ENCODE measurements at regions not wholly inside any gene's neighbourhood (a gene's known extent, or its start where the extent isn't known, plus 50 kb on each side); places are given as distances from the start of the nearest gene placed in this dataset.
A peak's percentile ranks its signal among the peaks of the same experiment; 100 is the strongest.

GRCh38 chr3:146884721-146885120 lies 279.6 kb upstream of the PLSCR5 start:
- H3K36me3 Mint-ChIP-seq (ENCODE audit: low read depth) = no peaks in the 10 kb centered on the region
- peaks cover 22% of the 10 kb centered on the region for H3K4me1 Mint-ChIP-seq
- TF ChIP-seq, protein P1, sequence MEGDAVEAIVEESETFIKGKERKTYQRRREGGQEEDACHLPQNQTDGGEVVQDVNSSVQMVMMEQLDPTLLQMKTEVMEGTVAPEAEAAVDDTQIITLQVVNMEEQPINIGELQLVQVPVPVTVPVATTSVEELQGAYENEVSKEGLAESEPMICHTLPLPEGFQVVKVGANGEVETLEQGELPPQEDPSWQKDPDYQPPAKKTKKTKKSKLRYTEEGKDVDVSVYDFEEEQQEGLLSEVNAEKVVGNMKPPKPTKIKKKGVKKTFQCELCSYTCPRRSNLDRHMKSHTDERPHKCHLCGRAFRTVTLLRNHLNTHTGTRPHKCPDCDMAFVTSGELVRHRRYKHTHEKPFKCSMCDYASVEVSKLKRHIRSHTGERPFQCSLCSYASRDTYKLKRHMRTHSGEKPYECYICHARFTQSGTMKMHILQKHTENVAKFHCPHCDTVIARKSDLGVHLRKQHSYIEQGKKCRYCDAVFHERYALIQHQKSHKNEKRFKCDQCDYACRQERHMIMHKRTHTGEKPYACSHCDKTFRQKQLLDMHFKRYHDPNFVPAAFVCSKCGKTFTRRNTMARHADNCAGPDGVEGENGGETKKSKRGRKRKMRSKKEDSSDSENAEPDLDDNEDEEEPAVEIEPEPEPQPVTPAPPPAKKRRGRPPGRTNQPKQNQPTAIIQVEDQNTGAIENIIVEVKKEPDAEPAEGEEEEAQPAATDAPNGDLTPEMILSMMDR (IDR thresholded peaks at IDR 0.05; ENCODE audit: unreplicated experiment in 3 of 3) = no peak
- H3K9me3 Mint-ChIP-seq = no peaks in the 10 kb centered on the region
- H3K4me3 Mint-ChIP-seq = no peak overlapping the region
- H3K27ac Mint-ChIP-seq = no peak overlapping the region
- no peaks in the 10 kb centered on the region for H3K27me3 Mint-ChIP-seq (ENCODE audit: low read depth)

DNA sequence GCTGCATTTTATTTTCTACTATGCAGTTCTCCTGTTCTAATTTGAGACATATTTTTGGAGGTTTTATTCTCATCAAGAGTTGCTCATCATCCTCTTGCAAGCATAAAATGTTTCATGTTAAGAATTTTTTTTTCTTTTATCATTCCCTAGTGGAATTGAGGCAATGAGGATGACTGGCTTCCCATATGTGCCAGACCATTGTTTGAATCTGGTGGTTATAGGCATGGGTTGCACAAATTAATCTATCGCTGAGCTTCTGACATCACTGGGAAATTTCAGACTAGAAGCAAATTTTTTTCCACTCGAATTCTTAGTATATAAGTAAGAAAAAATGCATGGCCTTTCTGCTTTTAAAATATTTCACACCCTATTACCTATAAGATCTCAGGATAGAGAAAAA lies 279.1 kb upstream of the PLSCR5 start:
- Mint-ChIP-seq H3K9me3 (no peaks in the 10 kb centered on the region), H3K36me3 (ENCODE audit: low read depth) (no peaks in the 10 kb centered on the region), H3K27ac (no peak overlapping the region), H3K4me1 (peaks cover 22% of the 10 kb centered on the region), H3K4me3 (no peak overlapping the region), H3K27me3 (ENCODE audit: low read depth) (no peaks in the 10 kb centered on the region)
- TF ChIP-seq, protein P1 (IDR thresholded peaks at IDR 0.05; ENCODE audit: unreplicated experiment in 3 of 3) = no peak

DNA sequence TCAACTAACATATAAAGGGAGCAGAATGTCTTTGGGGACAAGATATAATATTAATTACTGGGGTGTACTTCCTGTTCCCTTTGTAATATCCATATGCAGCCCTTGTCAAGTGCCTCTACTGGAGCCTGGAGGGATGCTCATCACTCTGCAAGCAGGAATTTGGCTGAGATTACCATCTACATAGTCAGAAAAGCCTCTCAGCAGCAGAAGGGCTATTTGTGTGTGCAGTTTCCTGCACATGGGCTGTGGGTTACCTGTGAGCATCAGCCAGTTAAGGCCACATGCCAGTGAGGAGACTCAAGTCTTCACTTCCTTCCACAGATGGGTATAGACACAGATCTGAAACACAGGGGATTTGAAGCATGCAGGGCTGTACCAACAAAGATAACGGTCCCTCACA lies 278.1 kb upstream of the PLSCR5 start:
- Mint-ChIP-seq H3K9me3 (no peaks in the 10 kb centered on the region), H3K4me1 (peaks cover 22% of the 10 kb centered on the region), H3K27me3 (ENCODE audit: low read depth) (no peaks in the 10 kb centered on the region), H3K36me3 (ENCODE audit: low read depth) (no peaks in the 10 kb centered on the region), H3K27ac (no peak overlapping the region), H3K4me3 (no peak overlapping the region)
- TF ChIP-seq, protein P1 (IDR thresholded peaks at IDR 0.05; ENCODE audit: unreplicated experiment in 3 of 3) = no peak

DNA sequence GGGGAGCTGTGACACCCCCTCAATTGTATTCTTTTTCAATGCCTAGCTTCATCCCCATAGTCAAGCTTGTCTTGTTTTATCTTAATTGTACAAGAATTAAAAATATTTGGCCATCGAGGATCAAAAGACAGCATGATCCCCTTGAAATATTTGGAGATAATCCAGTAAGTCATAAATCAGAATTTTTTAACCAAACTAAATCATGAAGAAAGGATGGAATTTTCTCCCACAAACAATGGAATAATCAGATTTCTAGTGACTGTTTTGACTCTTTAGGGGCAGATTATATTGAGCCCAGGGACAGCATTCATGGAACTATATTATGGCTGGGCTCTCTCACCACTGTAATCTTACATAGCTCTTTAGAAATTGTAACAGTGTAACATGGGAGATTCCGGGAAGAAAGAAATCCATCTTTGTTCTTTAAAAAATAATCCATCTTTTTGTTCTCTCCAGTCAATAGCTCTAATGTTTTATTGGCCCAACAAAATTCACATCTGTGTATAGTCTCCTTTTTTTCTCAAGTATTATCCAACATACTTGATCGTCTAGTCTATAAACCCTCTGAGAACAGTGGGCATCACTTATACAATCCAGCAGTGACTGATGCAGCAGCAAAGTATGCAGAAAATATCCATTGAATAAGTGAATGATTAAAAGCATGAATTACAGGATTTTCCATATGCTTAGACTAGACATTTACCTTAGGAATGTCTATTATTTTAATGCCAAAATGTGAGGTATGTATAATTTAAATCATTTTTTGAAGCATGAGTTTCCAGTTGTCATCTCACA lies 277.0 kb upstream of the PLSCR5 start:
- Mint-ChIP-seq H3K4me1 (peaks cover 22% of the 10 kb centered on the region), H3K9me3 (no peaks in the 10 kb centered on the region), H3K4me3 (no peak overlapping the region), H3K27me3 (ENCODE audit: low read depth) (no peaks in the 10 kb centered on the region), H3K36me3 (ENCODE audit: low read depth) (no peaks in the 10 kb centered on the region), H3K27ac (peak overlapping the region in 1 of 3 experiments; percentile 19)
- TF ChIP-seq, protein P1 (IDR thresholded peaks at IDR 0.05; ENCODE audit: unreplicated experiment in 3 of 3) = no peak

DNA sequence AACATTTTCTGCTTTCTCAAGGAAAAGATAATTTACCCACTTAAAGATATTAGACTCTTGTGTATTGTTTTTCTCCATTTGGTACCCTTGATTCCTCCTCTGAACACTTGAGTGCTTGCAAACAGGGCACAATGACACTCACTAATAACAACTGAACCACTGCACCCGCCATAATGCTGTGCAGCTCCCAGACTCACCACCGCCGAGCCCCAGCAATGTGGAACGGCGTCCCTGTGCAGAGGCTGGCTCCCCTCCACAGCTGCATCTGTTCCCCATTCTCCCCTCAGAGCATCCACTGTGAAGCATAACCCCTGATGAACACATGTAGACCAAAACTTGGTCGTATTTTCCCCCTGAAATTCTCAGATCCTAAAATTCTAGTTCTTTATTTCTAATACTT lies 276.2 kb upstream of the PLSCR5 start:
- TF ChIP-seq, protein P1 (IDR thresholded peaks at IDR 0.05; ENCODE audit: unreplicated experiment in 3 of 3) = no peak
- peaks cover 2% of the 10 kb centered on the region for H3K9me3 Mint-ChIP-seq
- peaks cover 22% of the 10 kb centered on the region for H3K4me1 Mint-ChIP-seq
- no peaks in the 10 kb centered on the region for H3K36me3 Mint-ChIP-seq (ENCODE audit: low read depth)
- H3K4me3 Mint-ChIP-seq = no peak overlapping the region
- no peaks in the 10 kb centered on the region for H3K27me3 Mint-ChIP-seq (ENCODE audit: low read depth)
- H3K27ac Mint-ChIP-seq = peak overlapping the region in 1 of 3 experiments; percentile 19

DNA sequence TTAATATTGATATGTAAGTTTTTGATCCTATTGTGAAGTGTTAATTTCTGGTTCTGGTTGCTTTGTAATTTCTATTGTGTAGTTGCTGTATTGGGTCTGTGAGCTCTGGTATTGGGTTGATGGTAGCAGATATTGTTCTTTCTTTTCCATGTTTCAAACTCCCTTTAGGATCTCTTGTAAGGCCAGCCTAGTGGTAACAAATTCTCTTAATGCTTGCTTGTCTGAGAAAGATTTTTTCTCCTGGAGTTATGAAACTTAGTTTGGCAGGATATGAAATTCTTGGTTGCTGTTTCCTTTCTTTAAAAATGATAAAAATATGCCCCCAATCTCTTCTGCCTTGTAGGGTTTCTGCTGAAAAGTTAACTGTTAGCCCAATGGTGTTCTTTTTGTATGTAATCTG lies 268.6 kb upstream of the PLSCR5 start:
- no peak overlapping the region for H3K27ac Mint-ChIP-seq
- H3K27me3 Mint-ChIP-seq (ENCODE audit: low read depth) = no peaks in the 10 kb centered on the region
- TF ChIP-seq, protein P1 (IDR thresholded peaks at IDR 0.05; ENCODE audit: unreplicated experiment in 3 of 3) = no peak
- H3K4me3 Mint-ChIP-seq = no peak overlapping the region
- peaks cover 5% of the 10 kb centered on the region for H3K36me3 Mint-ChIP-seq (ENCODE audit: low read depth)
- no peaks in the 10 kb centered on the region for H3K4me1 Mint-ChIP-seq
- H3K9me3 Mint-ChIP-seq = peaks cover 37% of the 10 kb centered on the region
